Type B pancreatic cell (in vitro differentiated cells): ENCODE measurements at regions not wholly inside any gene's neighbourhood (a gene's known extent, or its start where the extent isn't known, plus 50 kb on each side); places are given as distances from the start of the nearest gene placed in this dataset.
"Not testable (repeated sequence)": the region's sequence is repeated elsewhere in the genome, so short reads cannot be mapped to it uniquely, and the experiment has no call there.

Experiments used
- DNase-seq: peaks from one replicate; pipeline ENCODE4 v3.0.0; 2021; ENCODE audit warnings: mixed read lengths; ENCODE audit not compliant: unreplicated experiment; ENCODE audit errors: extremely low spot score
- H3K27ac Mint-ChIP-seq: 2 replicates; pipeline ENCODE4 v1.8.0; 2021; ENCODE audit warnings: mild to moderate bottlenecking, mixed read lengths
- H3K27me3 Mint-ChIP-seq: 2 replicates; pipeline ENCODE4 v1.8.0; 2021; ENCODE audit warnings: mixed read lengths
- H3K36me3 Mint-ChIP-seq: 2 replicates; pipeline ENCODE4 v1.8.0; 2021; ENCODE audit warnings: mixed read lengths
- H3K4me1 Mint-ChIP-seq: one replicate; pipeline ENCODE4 v1.8.0; 2021; ENCODE audit warnings: mixed read lengths; ENCODE audit not compliant: unreplicated experiment
- H3K4me3 Mint-ChIP-seq: 2 replicates; pipeline ENCODE4 v1.8.0; 2021; ENCODE audit warnings: mild to moderate bottlenecking, mixed read lengths
- H3K9me3 Mint-ChIP-seq: 2 replicates; pipeline ENCODE4 v1.8.0; 2021; ENCODE audit warnings: mixed read lengths
- TF ChIP-seq, protein P1 (sequence below): fragments of 200-600 bp; sonication (generic); conservative IDR thresholded peaks from 2 replicates; pipeline ENCODE4 v1.5.0; 2021; ENCODE audit warnings: antibody characterized with exemption, mild to moderate bottlenecking

DNA sequence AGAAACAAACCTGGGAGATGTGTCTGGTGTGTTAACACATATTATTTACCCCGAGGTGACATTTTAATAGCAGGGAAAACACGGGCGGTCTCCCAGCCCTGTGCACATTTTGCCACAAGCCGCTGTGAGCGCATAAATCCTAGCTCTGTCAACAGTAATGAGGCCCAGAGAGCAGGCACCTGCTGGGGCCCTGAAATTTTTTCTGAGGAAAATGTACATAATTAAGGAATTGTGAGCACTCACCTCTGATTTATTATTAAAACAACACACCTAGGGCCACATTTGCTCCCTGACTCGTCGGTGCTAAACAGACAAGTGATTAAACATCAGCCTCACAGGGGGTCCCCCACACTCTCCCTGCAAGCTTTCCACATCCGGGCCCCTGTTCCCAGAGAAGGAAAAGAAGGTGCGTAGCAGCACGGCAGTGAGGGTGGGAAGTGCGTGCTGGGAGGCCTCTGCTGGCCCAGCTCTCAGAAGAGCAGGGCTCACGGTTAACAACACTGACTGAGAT lies 616.3 kb downstream of the UQCRFS1 start:
- H3K36me3 Mint-ChIP-seq, result no peaks in the 10 kb centered on the region
- no peak for DNase-seq
- H3K27ac Mint-ChIP-seq, result no peak overlapping the region
- peaks cover 63% of the 10 kb centered on the region for H3K27me3 Mint-ChIP-seq
- no peaks in the 10 kb centered on the region for H3K9me3 Mint-ChIP-seq
- H3K4me3 Mint-ChIP-seq, result no peak overlapping the region
- TF ChIP-seq, protein P1, sequence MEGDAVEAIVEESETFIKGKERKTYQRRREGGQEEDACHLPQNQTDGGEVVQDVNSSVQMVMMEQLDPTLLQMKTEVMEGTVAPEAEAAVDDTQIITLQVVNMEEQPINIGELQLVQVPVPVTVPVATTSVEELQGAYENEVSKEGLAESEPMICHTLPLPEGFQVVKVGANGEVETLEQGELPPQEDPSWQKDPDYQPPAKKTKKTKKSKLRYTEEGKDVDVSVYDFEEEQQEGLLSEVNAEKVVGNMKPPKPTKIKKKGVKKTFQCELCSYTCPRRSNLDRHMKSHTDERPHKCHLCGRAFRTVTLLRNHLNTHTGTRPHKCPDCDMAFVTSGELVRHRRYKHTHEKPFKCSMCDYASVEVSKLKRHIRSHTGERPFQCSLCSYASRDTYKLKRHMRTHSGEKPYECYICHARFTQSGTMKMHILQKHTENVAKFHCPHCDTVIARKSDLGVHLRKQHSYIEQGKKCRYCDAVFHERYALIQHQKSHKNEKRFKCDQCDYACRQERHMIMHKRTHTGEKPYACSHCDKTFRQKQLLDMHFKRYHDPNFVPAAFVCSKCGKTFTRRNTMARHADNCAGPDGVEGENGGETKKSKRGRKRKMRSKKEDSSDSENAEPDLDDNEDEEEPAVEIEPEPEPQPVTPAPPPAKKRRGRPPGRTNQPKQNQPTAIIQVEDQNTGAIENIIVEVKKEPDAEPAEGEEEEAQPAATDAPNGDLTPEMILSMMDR, result no peak
- peaks cover 29% of the 10 kb centered on the region for H3K4me1 Mint-ChIP-seq

DNA sequence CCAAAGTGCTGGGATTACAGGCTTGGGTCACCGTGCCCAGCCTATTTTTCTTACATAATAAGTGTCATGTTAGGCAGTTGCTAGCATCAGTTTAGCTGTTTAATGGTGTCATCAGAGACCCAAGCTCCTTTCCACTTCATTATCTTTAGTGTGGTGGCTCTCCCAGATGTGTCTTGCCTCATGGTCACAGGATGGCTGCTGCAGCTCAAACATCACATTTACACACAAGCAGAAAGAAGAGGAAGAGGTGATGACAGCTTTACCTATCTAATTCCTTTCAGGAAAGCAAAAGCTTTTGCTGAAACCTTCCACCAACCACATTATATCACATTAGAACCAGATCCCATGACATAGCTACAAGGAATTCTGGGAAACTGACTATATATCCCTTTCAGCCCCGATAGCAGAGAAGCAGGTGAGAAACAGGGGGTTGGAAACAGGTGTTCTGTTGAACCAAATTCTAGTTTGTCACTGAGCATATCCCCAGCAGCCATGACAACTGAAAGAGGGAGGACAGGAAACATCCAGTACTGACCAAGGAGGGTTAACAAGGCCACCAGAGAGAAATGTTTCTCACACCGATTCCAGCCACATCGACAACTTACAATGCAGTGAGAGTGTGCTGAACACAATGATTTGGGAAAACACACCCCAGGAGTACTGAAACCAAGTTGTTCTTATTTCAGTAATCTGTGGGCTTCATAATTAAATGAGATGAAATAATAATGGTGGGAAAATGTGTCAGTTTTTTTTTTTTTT lies 617.0 kb downstream of the UQCRFS1 start:
- no peak overlapping the region for H3K27ac Mint-ChIP-seq

DNA sequence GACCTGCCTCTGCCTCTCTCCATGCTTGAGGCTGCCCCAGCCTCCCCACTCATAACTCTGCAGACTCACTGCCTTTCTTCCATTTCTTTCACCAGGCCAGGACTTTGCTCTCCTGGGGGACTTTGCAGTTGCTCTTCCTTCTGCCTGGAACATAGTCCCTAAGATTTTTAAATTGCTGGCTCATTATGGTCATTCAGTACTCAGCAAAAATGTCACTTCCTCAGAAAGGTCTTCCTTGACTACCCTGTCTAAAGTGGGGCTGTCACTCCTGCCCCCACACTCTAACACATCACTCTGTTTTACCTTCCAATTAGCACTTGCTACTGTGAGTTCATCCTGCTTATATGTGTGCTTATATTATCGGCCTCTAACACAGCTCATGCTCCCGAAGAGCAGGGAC lies 618.2 kb downstream of the UQCRFS1 start:
- H3K36me3 Mint-ChIP-seq, result no peaks in the 10 kb centered on the region
- H3K4me3 Mint-ChIP-seq, result no peak overlapping the region
- H3K4me1 Mint-ChIP-seq, result peaks cover 22% of the 10 kb centered on the region
- DNase-seq, result no peak
- H3K27me3 Mint-ChIP-seq, result peaks cover 63% of the 10 kb centered on the region
- no peaks in the 10 kb centered on the region for H3K9me3 Mint-ChIP-seq
- H3K27ac Mint-ChIP-seq, result no peak overlapping the region
- TF ChIP-seq, protein P1, result no peak

More for the DNA sequence above, 617.0 kb downstream of the UQCRFS1 start:
- TF ChIP-seq, protein P1, result no peak
- Mint-ChIP-seq H3K4me3 (no peak overlapping the region), H3K4me1 (peaks cover 29% of the 10 kb centered on the region), H3K9me3 (no peaks in the 10 kb centered on the region), H3K36me3 (no peaks in the 10 kb centered on the region), H3K27me3 (peaks cover 64% of the 10 kb centered on the region)
- DNase-seq, result no peak

DNA sequence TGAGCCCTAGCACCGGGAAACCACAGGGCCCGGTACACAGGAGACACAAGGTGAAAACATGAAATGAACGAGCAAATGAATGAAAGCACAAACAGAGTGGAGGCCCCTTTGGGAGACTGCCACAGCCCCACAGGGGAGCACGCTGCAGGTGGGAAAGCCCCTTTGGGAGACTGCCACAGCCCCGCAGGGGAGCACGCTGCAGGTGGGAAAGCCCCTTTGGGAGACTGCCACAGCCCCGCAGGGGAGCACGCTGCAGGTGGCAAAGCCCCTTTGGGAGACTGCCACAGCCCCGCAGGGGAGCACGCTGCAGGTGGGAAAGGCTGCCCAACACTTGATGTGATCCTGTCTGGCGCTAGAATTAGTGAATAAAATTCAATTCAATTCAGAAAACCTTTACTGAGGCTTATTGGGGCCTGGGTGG lies 623.0 kb downstream of the UQCRFS1 start:
- H3K36me3 Mint-ChIP-seq, H3K4me3 Mint-ChIP-seq, H3K9me3 Mint-ChIP-seq, H3K4me1 Mint-ChIP-seq, H3K27ac Mint-ChIP-seq, DNase-seq: not testable (repeated sequence)
- H3K27me3 Mint-ChIP-seq, result peaks cover 66% of the 10 kb centered on the region

DNA sequence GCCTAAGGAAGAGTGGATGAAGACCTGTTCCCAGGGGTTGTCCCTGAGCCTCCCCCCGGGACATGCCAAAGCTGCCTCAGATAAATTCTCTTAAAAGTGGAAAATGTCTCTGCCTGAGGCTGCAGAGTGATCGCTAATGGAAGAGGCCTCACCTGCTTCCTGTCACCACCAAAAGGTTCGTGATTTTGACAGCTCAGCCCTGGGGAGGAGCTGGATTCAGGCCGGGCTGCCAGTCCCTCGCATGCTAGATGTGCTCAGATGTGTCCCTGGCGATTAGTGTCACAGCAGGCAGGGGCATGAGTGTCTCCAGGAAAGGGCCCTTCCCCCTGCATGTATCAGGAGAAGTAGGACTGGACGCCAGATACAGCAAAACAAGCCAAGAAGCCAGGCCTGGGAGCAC lies 626.5 kb downstream of the UQCRFS1 start:
- no peak overlapping the region for H3K27ac Mint-ChIP-seq
- no peaks in the 10 kb centered on the region for H3K36me3 Mint-ChIP-seq
- TF ChIP-seq, protein P1, result no peak
- DNase-seq, result no peak
- H3K9me3 Mint-ChIP-seq, result no peaks in the 10 kb centered on the region
- peaks cover 17% of the 10 kb centered on the region for H3K4me1 Mint-ChIP-seq
- H3K27me3 Mint-ChIP-seq, result peaks cover 39% of the 10 kb centered on the region
- H3K4me3 Mint-ChIP-seq, result no peak overlapping the region

DNA sequence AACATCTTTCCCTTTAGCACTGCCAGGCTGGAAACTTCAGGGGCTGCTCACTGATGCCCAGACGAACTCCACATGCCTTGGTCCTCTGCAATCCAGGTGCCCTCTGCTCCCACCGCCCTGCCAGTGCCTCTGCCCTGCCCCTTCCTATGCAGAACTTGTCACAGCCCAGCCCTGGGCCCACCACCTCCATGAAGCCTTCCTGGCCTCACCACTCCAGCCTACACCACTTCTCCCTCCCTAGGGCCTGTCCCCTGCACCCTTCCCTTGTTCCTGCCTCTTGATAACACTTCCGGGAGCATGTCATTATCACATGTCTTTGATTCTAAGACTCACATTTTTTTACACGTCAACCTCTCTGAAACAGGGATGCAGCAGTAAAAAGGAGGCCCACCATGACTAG lies 627.2 kb downstream of the UQCRFS1 start:
- H3K9me3 Mint-ChIP-seq, result no peaks in the 10 kb centered on the region
- H3K27me3 Mint-ChIP-seq, result peaks cover 40% of the 10 kb centered on the region
- no peak overlapping the region for H3K4me3 Mint-ChIP-seq
- DNase-seq, result no peak
- no peak overlapping the region for H3K27ac Mint-ChIP-seq
- peaks cover 17% of the 10 kb centered on the region for H3K4me1 Mint-ChIP-seq
- H3K36me3 Mint-ChIP-seq, result no peaks in the 10 kb centered on the region
- TF ChIP-seq, protein P1, result no peak
